NCI-H345 treated with DMSO at 0.1 percent for 48 hours (cell line): ENCODE measurements at regions not wholly inside any gene's neighbourhood (a gene's known extent, or its start where the extent isn't known, plus 50 kb on each side); places are given as distances from the start of the nearest gene placed in this dataset.
A peak's percentile ranks its signal among the peaks of the same experiment; 100 is the strongest.
"Not testable (repeated sequence)": the region's sequence is repeated elsewhere in the genome, so short reads cannot be mapped to it uniquely, and the experiment has no call there.

ENCODE experiments used
- DNase-seq: peaks from one replicate; lab custom pipeline; 2025; ENCODE audit not compliant: unreplicated experiment; lab: John Stamatoyannopoulos, UW

DNA sequence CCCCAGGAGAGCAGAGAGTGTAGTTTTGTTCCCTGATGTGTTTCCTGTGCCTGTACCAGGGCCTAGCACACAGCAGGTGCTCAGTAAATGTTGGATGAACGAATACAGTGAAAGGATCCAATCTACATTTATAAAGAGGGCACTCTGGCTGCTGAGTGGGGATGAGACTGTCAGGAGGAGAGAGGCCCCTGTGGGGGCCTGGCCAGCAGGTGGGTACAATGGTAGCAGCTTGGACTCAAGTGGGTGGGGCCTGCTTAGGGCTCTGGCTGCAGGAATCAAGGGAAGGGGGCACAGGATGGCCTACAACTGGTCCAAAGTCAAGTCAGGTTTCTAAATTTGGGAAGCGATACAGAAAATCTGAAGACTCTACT is 156.6 kb upstream of the GRK3 start:
- peak; percentile 65 for DNase-seq

DNA sequence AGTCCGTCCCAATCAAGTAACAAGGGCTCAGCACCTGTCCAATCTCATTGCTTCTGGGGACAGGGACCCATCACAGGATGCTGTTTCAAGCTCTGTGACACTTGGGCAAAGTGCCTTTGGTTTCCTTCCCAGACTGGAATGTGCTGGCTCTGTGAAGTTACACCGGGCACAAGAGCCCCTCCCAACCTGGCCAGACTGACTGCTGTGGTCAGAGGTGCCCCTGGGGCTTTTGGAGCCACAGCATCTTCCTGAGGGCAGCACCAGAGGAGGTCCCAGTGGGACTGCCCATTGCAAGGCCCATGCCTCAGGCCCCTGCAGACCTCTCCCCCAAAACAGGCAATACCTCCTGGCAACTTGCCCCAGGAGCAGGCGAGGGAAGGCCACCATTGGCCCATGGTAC is 155.2 kb upstream of the GRK3 start:
- DNase-seq: no peak

DNA sequence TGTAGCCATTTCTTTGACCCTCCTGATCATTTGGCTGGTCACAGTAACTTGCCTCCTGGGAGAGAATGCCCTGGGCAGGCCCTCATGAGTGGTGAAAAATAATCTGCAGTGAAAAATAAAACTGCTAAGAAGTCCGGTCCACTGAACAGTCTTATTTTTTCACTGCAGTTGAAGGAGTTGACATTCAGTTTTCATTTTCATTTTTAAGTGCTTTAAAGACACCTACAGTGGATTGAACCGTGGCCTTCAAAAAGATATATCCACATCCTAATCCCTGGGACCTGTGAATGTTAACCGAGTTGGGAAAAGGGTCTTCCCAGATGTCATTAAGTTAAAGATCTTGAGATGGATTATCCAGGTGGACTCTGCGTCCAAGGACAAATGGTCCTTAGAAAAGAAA is 153.6 kb upstream of the GRK3 start:
- DNase-seq: no peak

DNA sequence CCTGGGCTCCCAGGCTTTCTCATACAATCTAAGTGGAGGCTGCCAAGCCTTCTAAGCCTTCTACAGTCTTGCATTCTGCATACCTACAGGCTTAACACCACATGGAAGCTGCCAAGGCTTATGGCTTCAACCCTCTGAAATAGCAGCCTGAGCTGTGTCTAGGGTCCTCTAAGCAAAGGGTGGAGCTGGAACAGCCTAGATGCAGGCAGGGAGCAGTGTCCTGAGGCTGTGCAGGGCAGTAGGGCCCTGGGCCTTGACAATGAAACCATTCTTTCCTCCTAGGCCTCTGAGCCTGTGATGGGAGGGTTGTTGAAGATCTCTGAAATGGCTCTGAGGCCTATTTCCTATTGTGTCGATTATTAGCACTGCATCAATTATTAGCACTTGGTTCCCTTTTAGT is 150.9 kb upstream of the GRK3 start:
- no peak for DNase-seq

DNA sequence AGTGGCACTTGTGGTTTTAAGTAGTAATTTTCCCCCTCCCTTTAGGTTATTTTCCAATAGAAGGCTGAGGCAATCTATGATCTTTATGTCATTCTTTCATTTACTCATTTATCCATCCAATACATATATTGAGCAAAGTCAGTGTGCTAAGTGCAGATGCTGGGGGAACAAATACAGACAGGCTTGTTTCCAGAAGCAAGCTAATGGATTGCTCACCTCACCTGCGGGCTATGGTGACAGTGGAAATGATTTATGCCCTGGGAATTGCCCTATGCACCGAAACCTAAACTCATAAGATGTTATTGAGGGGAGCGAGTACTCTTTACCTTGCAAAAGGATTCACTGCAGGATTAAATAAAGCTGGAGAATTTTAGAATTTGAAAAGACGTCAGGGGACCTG is 148.7 kb upstream of the GRK3 start:
- not testable (repeated sequence) for DNase-seq

DNA sequence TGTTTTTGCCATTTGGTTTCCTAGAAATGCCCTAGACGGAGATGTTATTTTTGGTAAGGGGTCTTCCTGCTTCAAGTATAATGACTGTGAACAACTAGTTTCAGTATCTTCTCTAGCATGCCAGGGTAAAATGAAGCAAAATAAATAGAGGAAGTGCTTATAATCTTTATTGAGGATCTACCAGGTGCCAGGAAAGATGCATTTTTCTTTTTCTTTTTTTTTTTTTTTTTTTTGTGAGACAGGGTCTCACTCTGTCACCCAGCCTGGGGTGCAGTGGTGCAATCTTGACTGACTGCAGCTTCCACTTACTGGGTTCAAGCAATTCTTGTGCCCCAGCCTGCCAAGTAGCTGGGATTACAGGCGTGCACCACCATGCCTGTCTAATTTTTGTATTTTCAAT is 146.6 kb upstream of the GRK3 start:
- DNase-seq: not testable (repeated sequence)

DNA sequence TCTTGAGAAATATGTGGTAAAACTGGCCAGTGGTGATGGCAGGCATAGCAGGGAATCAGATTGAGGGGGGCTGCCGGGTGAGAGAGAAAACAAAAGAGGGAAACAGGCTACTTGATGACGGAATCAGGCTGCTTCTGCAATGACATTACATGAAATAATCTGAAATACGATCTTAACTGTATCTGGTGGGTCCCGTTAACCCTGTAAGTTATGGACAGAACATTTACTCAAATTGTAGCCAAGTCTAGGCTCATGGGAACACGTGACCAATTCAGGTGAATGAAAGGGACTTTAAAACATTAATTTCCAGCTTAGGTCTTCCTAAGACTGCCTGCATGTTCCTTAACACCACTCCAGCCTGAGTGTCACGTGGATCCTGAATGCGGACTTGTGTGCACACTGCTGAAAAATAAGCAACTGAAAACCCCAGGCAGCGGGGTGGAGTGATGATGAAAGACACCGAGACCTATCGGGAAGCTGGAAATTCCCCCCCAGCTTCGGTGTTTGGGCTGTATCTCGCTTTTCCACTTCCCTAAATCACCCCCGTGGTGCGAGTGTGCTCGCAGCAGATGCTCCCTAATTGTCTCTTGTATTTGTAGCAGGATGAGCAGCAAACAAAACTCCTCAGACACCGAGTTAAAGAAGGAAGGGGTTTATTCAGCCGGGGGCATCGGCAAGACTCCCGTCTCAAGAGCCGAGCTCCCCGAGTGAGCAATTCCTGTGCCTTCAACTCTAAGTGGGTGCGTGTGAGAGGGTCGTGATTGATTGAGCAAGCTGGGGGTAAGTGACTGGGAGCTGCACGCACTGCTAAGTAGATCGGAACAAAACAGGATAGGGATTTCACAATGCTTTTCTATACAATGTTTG is 145.0 kb upstream of the GRK3 start:
- peak; percentile 29 for DNase-seq

DNA sequence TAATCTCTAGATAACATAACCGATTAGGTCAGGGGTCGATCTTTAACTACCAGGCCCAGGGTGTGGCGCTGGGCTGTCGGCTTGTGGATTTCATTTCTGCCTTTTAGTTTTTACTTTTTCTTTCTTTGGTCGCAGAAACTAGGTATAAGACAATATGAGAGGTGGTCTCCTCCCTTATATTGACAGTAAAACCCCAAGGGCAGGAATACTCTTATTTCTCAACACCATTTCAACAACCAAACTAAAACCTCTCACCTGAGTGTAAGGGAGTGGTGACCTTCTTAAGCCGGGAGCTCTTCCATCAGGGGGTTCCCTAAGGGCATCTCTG is 144.4 kb upstream of the GRK3 start:
- not testable (repeated sequence) for DNase-seq

DNA sequence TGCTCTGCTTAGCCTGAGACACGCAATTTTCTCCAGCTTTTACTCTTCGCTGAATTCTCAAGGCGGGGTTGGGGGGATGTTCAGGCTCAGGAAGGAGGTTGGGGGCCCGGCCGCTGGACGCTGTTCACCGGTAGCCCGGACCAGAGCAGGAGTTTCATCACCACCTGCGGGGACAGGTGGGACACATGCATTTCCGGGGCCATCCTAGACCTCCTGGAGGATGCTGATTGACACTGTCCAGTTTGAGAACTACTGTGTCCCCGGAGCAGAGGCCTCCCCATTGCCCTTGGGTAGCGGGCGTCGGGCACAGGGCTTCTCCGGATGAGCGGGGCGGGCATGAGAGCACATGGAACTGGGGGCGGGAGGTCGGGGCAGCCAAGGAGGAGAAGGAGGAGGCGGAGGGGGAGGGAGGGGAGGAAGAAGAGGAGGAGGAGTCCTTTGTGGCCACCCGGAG is 144.0 kb upstream of the GRK3 start:
- no peak for DNase-seq

DNA sequence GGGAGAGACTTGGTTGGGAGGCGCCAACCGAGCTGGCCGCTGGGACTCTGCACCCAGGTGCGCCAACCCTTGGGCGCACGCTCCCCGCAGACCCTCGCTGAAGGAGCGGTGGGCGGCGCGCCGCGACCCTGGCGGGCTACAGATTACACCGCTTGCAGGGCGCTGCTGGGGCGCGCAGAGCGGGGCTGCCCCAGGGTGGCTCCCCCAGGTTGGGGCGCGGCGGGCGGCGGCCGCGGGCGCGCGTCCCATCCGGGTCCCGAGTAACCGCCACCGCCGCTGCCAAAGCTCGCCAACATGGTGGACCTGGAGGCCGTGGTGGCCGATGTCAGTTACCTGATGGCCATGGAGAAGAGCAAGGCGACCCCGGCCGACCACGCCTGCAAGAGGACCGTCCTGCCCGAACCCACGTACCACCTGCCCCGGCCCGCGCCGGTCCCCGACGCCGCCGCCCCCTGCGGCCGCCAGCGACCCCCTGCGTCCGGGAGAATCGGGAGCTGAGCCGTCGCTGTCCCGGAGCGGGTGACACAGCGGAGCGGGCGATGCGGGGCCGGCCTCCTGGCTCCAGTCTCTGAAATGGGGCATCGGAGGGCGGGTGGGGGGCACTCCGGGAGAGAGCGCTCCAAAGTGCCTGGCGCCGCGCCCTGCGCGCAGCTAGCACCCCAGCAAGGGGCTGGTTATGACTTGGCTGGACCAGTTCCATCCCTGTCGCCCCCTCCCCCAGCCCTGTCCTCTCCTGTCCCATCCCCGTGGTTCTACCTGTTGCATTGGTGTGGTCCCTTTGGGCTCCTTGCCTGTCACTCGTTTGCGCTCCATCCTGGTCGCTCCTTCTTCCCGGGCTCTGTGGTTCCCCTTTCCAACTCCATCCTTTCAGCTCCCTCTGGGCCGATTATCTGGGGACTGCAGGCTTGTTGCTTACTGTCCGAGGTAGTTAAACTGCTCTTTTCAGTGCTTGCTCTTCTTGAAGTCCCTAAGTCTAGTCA is 143.3 kb upstream of the GRK3 start:
- DNase-seq: no peak

DNA sequence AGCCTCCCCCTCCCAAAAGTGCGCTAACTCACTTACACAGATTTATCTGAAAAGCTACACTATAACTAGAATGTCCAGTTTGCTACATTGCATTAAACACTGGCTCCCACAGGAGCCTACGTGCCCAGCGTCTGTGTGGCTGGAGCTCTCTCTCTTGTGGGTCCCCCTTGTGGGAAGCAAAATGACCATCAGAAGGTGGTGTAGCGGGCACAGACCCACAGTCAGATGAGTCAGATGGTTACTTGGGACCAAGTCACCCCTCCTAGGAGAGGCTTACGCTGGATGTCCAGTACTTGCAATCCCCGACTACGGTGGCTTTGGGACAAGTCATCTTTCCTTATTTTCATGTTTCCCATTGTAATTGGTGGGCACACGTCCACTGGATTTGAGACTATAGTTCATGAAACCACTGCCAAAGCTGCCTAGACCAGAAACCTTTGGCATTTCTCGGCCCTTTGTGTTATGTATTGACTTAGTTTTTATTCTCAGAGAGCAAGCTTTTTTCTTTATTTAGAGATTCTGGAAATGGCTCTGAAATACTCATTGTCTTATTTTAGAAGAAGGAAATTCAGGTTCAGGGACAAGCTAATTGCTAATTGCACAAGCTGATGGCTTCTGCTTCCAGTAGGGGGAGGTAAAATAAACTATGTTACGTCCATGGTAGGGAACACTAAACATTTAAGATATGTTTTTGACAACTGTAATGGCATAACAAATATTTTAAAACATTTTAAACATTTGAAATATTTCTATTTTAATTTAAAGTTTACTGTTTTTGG is 137.8 kb upstream of the GRK3 start:
- not testable (repeated sequence) for DNase-seq

DNA sequence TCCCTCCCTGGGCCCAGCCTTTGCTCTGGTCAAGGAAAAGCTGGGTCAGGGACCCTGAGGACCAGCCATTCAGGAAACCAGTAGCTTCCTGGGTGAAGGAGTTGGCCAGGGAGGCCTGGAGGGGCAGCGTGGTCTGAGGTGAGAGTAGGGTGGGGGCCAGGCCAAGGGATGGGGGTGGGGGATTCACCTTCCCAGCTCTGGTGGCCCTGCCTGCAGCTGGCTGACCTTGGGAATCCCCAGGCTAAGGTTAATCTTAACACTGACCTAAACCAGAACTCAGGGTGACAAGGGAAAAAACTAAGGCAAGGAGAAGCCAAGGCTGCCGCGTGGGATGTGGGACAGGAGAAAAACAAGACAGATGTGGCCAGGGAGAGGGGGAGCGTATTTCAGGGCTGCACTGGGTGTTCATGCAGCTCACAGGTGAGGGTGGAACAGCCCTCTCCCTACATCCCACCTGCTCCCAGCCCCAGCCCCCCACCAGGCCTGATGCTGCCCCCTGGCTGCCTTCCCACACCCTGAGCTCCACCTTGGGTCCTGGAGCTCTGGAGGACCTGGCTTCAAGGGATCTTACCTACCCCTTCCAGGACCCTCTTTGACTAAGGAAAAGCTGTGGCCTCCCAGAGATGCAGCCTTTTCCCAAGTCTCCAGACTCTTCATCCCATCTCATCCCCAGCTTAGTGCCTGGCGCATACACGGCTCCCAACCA is 132.7 kb upstream of the GRK3 start:
- DNase-seq: not testable (repeated sequence)

DNA sequence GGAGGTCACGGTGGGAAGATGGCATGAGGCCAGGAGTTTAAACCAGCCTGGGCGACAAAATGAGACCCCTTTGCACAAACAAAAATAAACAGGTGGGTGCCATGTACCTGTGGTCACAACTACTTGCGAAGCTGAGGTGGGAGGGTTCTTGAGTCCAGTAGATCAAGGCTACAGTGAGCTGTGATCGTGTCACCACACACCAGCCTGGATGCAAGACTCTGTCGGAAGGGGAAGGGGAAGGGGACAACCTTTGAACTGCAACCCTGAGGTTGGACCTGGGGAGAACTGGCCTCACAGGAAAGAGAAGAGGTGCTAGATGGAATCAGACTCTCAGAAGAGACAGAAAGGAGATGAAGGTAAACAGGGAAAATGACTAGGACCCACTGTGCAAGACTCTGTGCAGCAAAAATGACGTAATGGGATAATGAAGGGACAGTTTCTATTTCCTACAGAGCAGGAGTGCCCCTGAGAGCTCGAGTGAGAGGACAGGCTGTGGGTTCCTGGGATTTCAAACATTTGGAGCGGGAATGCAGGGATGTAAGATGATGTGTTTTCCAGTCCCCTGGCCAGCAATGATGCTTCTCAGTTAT is 131.0 kb upstream of the GRK3 start:
- DNase-seq: not testable (repeated sequence)

DNA sequence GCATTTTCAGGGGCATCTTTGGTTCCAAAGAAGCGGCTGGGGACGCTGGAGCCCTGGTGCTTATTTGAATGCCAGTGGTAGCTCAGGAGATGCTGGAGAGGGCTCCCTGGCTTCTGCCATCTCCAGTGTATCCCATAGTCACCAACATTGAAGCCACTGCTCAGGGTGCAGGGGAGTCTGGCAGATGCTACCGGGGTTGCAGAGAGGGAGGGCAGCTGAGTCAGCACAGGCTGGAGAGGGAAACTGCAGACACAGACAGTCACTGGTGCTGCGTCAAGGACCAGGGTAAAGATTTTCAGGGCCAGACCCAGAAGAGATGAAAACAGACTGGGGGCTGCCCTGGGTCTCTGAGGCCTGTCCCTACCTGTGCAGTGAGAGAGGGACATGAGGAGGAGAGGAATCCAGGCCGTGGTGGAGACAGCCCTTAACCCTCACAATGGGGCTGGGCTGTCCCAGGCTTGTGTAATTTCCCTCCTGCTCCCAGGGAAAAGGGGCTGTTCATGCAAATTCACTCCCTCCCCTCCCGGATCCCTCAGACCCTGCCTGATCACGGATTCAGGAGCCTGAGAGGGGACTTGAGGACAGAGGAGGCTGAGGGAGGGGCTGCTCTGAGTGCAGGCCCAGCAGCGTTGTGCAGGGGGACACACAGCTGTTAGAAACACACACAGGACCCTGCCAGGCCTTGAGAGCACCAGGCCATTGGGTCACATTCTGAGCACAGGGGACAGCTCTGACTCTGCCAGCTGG is 126.9 kb upstream of the GRK3 start:
- no peak for DNase-seq

DNA sequence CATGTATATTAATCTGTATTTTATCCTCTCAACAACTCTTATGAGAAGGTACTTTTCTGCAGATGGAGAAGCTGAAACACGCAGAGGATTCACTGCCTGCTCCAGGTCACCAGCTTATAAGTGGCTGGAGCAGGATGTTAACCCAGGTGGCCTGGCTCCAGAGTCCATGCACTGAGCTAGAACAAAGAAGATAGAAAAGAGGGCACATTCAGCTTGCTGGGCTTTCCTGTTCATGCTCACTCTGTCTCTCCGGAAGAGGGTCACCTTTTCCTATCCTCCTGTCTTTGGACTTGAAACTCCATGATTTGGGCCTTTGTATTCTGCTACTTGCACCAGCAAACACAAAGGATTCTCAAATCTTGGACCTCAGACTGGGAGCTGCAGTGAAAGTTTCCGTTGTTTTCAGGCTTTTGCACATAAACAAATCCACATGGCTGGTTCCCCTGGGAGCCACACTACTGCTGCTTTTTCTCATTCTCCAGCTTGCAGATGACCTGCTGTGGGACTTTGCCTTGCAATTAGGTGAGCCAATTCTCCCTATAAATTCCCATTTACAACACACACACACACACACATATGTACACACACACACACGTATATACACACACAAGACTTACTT is 117.3 kb upstream of the GRK3 start:
- DNase-seq: no peak

DNA sequence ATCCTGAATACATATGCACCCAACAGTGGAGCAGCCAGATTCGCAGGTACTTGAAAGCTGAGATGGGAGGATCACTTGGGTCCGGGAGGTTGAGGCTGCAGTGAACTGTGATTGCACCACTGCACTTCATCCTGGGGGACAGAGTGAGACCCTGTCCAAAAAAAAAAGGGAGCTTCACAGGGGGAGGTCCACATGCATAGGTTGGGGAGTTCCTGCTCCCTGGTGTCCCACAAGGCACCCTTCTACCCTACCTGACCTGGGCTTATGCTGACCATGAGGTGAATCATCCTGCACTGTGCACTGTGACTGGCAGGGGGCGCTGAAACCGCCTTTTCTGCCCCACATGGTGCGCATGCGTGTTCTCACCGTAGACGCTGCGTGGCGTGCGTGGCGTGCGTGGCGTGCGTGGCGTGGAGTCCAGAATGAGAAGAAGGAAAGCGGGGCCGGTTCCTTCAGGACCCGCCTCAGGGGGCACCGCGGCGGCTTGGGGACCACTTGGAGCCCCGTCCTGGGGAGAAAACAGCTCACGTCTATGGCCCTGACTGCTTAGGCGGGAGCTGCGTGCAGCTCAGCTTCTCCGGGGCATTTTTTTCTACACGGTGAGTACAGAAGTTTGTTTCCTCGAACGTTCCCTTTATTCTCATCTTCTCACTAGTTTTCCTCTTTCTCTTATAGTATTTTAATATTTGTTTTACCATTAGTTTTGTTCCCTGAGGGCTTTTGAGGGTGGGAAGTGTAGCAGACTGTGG is 116.6 kb upstream of the GRK3 start:
- DNase-seq: peak; percentile 57

DNA sequence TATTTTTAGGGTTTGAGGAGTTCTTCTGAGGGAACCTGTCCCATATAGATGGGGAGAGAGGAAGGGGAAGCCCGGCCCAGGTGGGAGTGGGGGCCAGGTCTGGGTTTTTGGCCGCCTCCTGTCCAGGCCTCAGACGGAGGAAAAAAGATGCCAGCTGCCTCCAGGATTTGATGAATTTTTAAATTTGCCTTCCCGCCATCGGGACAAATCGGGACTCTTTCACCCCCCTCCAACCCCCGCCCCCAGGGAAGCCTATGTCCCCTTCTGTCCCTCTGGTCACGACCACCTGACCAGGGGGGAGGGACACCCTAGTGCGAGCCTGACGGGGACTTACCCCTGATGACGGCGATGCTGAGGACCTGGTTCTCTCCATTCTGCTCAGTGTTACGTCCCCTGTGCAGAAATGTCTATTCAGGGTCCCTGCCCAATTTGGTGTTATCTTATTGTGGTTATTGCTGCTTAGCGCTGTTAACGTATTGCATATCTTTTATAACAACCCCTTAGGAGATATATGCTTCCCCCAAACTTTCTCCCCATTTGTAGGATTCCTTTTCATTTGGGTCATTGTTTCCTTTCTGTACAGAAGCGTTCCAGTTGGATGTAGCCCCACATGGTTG is 115.9 kb upstream of the GRK3 start:
- DNase-seq: no peak

DNA sequence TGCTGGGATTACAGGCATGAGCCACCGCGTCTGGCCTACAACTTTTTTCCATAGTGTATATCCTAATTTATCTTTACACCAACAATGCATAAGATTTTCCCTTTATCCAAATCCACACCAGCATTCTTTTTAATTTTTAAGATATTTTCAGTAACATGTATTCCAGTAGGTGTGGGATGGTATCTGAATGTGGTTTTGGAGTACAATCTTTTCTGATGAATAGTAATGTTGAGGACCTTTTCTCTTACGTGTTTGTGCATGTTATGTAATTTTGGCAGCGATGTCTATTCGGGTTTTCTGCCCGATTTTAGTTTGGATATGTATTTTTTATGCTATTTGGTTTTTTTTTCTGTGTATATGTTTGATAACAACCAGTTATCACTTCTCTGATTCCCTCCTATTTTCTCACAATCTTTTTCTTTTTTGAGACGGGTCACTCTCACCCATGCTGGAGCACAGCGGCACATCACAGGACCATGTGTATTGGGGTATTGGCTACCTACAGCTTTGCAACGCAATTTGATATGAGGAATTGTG is 114.6 kb upstream of the GRK3 start:
- no peak for DNase-seq
